Endothelial cell of umbilical vein (primary cell): ENCODE measurements at regions not wholly inside any gene's neighbourhood (a gene's known extent, or its start where the extent isn't known, plus 50 kb on each side); places are given as distances from the start of the nearest gene placed in this dataset.

Experiments used
- BruUV-seq: library from RNA; stranded (reverse); fragments of 400-500 nt; replicated peaks from 2 replicates; lab custom pipeline; 2021; lab: Mats Ljungman, UMichigan
- CTCF ChIA-PET: fragments of 300-600, 350-600 bp; sonication (Branson Sonifier 250); formaldehyde crosslinking; loops from one replicate; lab custom pipeline; 2021; ENCODE audit warnings: antibody characterized with exemption, inconsistent platforms; lab: Charles Lee
- POLR2A ChIA-PET: fragments of 300-600, 350-600 bp; sonication (Branson Sonifier 250); formaldehyde crosslinking; loops from one replicate; lab custom pipeline; 2021; ENCODE audit warnings: antibody characterized with exemption, inconsistent platforms; lab: Charles Lee
- DNase-seq: peaks from one replicate; pipeline ENCODE4 v3.0.0-alpha.2; 2011; ENCODE audit warnings: low read depth, low spot score
- FAIRE-seq: peaks from 2 replicates; lab custom pipeline; 2011; peaks lifted over from hg19 to GRCh38; lab: Jason Lieb, UNC
- H2AFZ ChIP-seq: 2 replicates; pipeline ENCODE4 v1.6.0; 2012; ENCODE audit warnings: low read depth, low read length, control low read depth, inconsistent platforms
- H3K27ac ChIP-seq: 2 replicates; pipeline ENCODE4 v1.5.1; 2011; ENCODE audit warnings: low read depth, mild to moderate bottlenecking, control low read depth, low read length, moderate library complexity; ENCODE audit not compliant: insufficient read depth
- H3K27me3 ChIP-seq, 2 experiments: 2 replicates each; pipeline versions ENCODE4 v1.6.0 to v1.6.1; 2011; ENCODE audit warnings: low read length in 2 of 2, mixed read lengths in 1 of 2; ENCODE audit not compliant: control insufficient read depth in 2 of 2, insufficient read depth in 2 of 2
- H3K36me3 ChIP-seq, 2 experiments: 2 replicates in 1 of 2; 3 replicates in 1 of 2; pipeline ENCODE4 v1.5.1; 2011; ENCODE audit warnings: low read length in 2 of 2, mild to moderate bottlenecking in 1 of 2, moderate library complexity in 1 of 2; ENCODE audit not compliant: control insufficient read depth in 2 of 2, insufficient read depth in 2 of 2; ENCODE audit errors: extremely low read depth in 1 of 2
- H3K4me1 ChIP-seq: 3 replicates; pipeline ENCODE4 v1.5.1; 2011; ENCODE audit warnings: mild to moderate bottlenecking, low read length; ENCODE audit not compliant: control insufficient read depth, insufficient read depth; ENCODE audit errors: extremely low read depth
- H3K4me2 ChIP-seq: 2 replicates; pipeline ENCODE4 v1.6.1; 2011; ENCODE audit warnings: low read length, control low read depth, mixed read lengths; ENCODE audit not compliant: insufficient read depth
- H3K4me3 ChIP-seq, 3 experiments: fragments of 200-600 bp in 1 of 3; sonication (generic), shearing (Covaris generic) in 1 of 3; replicated peaks in 1 of 3; 2 replicates each; pipeline ENCODE4 v1.5.1; 2011 to 2016; ENCODE audit warnings: control low read depth in 3 of 3, low read length in 3 of 3, mild to moderate bottlenecking in 2 of 3, inconsistent platforms in 1 of 3, low read depth in 1 of 3, moderate library complexity in 1 of 3; ENCODE audit not compliant: insufficient read depth in 1 of 3
- H3K79me2 ChIP-seq: 2 replicates; pipeline ENCODE4 v1.6.0; 2012; ENCODE audit warnings: low read length, inconsistent platforms; ENCODE audit not compliant: control insufficient read depth, insufficient read depth
- H3K9ac ChIP-seq: replicated peaks from 2 replicates; pipeline ENCODE3; 2011; ENCODE audit warnings: low read length, control low read depth; ENCODE audit not compliant: insufficient read depth; ENCODE audit errors: extremely low read depth
- H3K9me1 ChIP-seq: replicated peaks from 3 replicates; pipeline ENCODE4 v1.6.0; 2011; ENCODE audit warnings: mild to moderate bottlenecking, low read length; ENCODE audit not compliant: control insufficient read depth, insufficient read depth; ENCODE audit errors: extremely low read depth
- H3K9me3 ChIP-seq: replicated peaks from 2 replicates; pipeline ENCODE4 v1.5.1; 2012; ENCODE audit warnings: low read length, inconsistent platforms; ENCODE audit not compliant: control insufficient read depth, insufficient read depth
- H4K20me1 ChIP-seq: replicated peaks from 2 replicates; pipeline ENCODE3; 2011; ENCODE audit warnings: mild to moderate bottlenecking, low read length; ENCODE audit not compliant: control insufficient read depth, insufficient read depth; ENCODE audit errors: extremely low read depth
- CTCF ChIP-seq, 2 donors: IDR thresholded peaks; 1 replicate in 1 of 2; 2 replicates in 1 of 2; pipeline ENCODE4 v1.5.1; 2011; ENCODE audit warnings: low read length in 2 of 2, mild to moderate bottlenecking in 2 of 2, moderate library complexity in 2 of 2, control low read depth in 1 of 2, inconsistent platforms in 1 of 2, low read depth in 1 of 2; ENCODE audit not compliant: insufficient read depth in 1 of 2; ENCODE audit errors: extremely low read depth in 1 of 2
- EZH2 ChIP-seq: IDR thresholded peaks from 2 replicates; pipeline ENCODE4 v1.6.1; 2012; ENCODE audit warnings: borderline replicate concordance, low read depth, mild to moderate bottlenecking, moderate library complexity, low read length, inconsistent platforms; ENCODE audit not compliant: severe bottlenecking
- FOS ChIP-seq: IDR thresholded peaks from 2 replicates; pipeline ENCODE4 v1.6.1; 2011; ENCODE audit warnings: mild to moderate bottlenecking, low read length, moderate library complexity, borderline replicate concordance; ENCODE audit not compliant: insufficient read depth
- GATA2 ChIP-seq: IDR thresholded peaks from 2 replicates; pipeline ENCODE4 v1.7.0; 2011; ENCODE audit warnings: low read depth, mild to moderate bottlenecking, moderate library complexity, mixed read lengths, low read length; ENCODE audit not compliant: insufficient read length, insufficient read depth
- JUN ChIP-seq: IDR thresholded peaks from 2 replicates; pipeline ENCODE4 v1.6.1; 2011; ENCODE audit warnings: borderline replicate concordance, low read depth; ENCODE audit not compliant: insufficient read length, insufficient read depth
- MYC ChIP-seq: IDR thresholded peaks from one replicate; pipeline ENCODE4 v1.6.1; 2011; ENCODE audit warnings: mild to moderate bottlenecking, low read depth, low read length
- POLR2A ChIP-seq: IDR thresholded peaks from 2 replicates; pipeline ENCODE4 v1.6.1; 2012; ENCODE audit warnings: low read depth, mild to moderate bottlenecking, control low read depth, low read length
- POLR2AphosphoS5 ChIP-seq: IDR thresholded peaks from 2 replicates; pipeline ENCODE4 v1.6.1; 2012; ENCODE audit warnings: low read depth, mild to moderate bottlenecking, control low read depth, low read length, moderate library complexity; ENCODE audit not compliant: insufficient read depth
- dilution Hi-C: fragments of 300-500 bp; cut with MboI; formaldehyde crosslinking; loops from one replicate; pipeline ENCODE4 v1.15.0; 2019; ENCODE audit warnings: low sequenced_read_pairs; ENCODE audit not compliant: extremely low pct_ligation_motif_present
- intact Hi-C: fragments of 100-400 bp; cut with micrococcal nuclease; formaldehyde crosslinking; loops from one replicate; pipeline ENCODE4 v1.10.0; 2022
- TF ChIP-seq, protein P1 (sequence below): IDR thresholded peaks from 2 replicates; pipeline ENCODE4 v1.6.1; 2011; ENCODE audit not compliant: insufficient read depth, insufficient read length

- Histone ChIP-seq H3K27ac (no peak overlapping the region), H3K4me2 (no peak overlapping the region), H3K79me2 (no peaks in the 10 kb centered on the region), H3K27me3 (peaks cover 0 to 4% of the 10 kb centered on the region in 2 experiments), H3K9ac (no peak overlapping the region), H4K20me1 (no peaks in the 10 kb centered on the region), H3K4me3 (no peak overlapping the region), H2AFZ (no peak overlapping the region), H3K36me3 (no peaks in the 10 kb centered on the region), H3K9me1 (no peaks in the 10 kb centered on the region), H3K4me1 (peaks cover 5% of the 10 kb centered on the region), H3K9me3 (no peaks in the 10 kb centered on the region)
- POLR2A ChIA-PET: no interaction called here
- intact Hi-C loops: loop anchor here (10.0 kb wide), 1 partner anchor 189 kb away; no protein-coding TSS in a partner anchor
- CTCF ChIA-PET: interaction anchor here (0.9 to 6.2 kb wide), 26 partner anchors 9 to 190 kb away, joined by 3 to 76 read pairs (median 4); partner anchors contain the start of gene SDC1
- TF ChIP-seq POLR2A: no peak
- no peak for TF ChIP-seq EZH2
- TF ChIP-seq, protein P1, sequence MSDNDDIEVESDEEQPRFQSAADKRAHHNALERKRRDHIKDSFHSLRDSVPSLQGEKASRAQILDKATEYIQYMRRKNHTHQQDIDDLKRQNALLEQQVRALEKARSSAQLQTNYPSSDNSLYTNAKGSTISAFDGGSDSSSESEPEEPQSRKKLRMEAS: no peak
- TF ChIP-seq FOS: no peak
- no peak for TF ChIP-seq CTCF (IDR thresholded peaks at IDR 0.05; ENCODE audit: extremely low read depth in 1 of 2, insufficient read depth in 1 of 2, low read depth in 1 of 2, low read length in 2 of 2)
- no peak for TF ChIP-seq MYC
- no peak for TF ChIP-seq POLR2AphosphoS5
- no peak for TF ChIP-seq JUN
- no peak for TF ChIP-seq GATA2
- DNase-seq: no peak
- dilution Hi-C loops: no loop called here
- no peak for FAIRE-seq
- no TSS peak for BruUV-seq
Measured at GRCh38 chr2:20136149-20136548, 84.7 kb upstream of the LAPTM4A start.
